ENCODE measurements at regions not wholly inside any gene's neighbourhood (a gene's known extent, or its start where the extent isn't known, plus 50 kb on each side); places are given as distances from the start of the nearest gene placed in this dataset.

GRCh38 chr19:31742249-31742648, 393.0 kb upstream of the TSHZ3 start:
- no peak for TF ChIP-seq PATZ1 (CRISPR knock-in tag; IDR thresholded peaks at IDR 0.05; ENCODE audit: borderline replicate concordance)
- TF ChIP-seq PPARA (CRISPR knock-in tag; IDR thresholded peaks at IDR 0.05; ENCODE audit: borderline replicate concordance) = no peak
- TF ChIP-seq ZNF8 (CRISPR knock-in tag; IDR thresholded peaks at IDR 0.05) = no peak
- no peak for TF ChIP-seq TCF4 (CRISPR knock-in tag; IDR thresholded peaks at IDR 0.05; ENCODE audit: borderline replicate concordance)
- no peak for TF ChIP-seq ZFP3 (CRISPR knock-in tag; IDR thresholded peaks at IDR 0.05)
